CD4-positive, alpha-beta T cell (primary cell): ENCODE measurements at regions not wholly inside any gene's neighbourhood (a gene's known extent, or its start where the extent isn't known, plus 50 kb on each side); places are given as distances from the start of the nearest gene placed in this dataset.

Source experiments
- ATAC-seq: fragments of 200-7000 bp; cut with Tn5 transposase; one replicate; pipeline ENCODE4 v1.10.0; 2022; ENCODE audit warnings: mild to moderate bottlenecking; ENCODE audit not compliant: poor library complexity
- CTCF ChIA-PET: fragments of 350-600 bp; sonication (Branson Sonifier 250); formaldehyde crosslinking; loops from one replicate; lab custom pipeline; 2021; ENCODE audit warnings: antibody characterized with exemption, inconsistent platforms; lab: Charles Lee
- POLR2A ChIA-PET: fragments of 350-600 bp; sonication (Branson Sonifier 250); formaldehyde crosslinking; loops from one replicate; lab custom pipeline; 2021; ENCODE audit warnings: antibody characterized with exemption, inconsistent platforms; lab: Charles Lee
- DNase-seq, 14 experiments: peaks; one replicate each; pipeline ENCODE4 v3.0.0-alpha.2; 2013 to 2020; ENCODE audit warnings: mixed read lengths in 2 of 14
- H3K27ac ChIP-seq, 2 donors: one replicate each; pipeline versions ENCODE4 v1.5.1 to v1.7.0; 2013; ENCODE audit warnings: low read length in 2 of 2, low read depth in 1 of 2, mild to moderate bottlenecking in 1 of 2
- H3K27me3 ChIP-seq, 2 experiments: 1 replicate in 1 of 2; 2 replicates in 1 of 2; pipeline versions ENCODE4 v1.6.1 to v1.7.0; 2013; ENCODE audit warnings: low read length in 2 of 2, control low read depth in 1 of 2, mild to moderate bottlenecking in 1 of 2, moderate library complexity in 1 of 2; ENCODE audit not compliant: insufficient read depth in 2 of 2, control insufficient read depth in 1 of 2
- H3K36me3 ChIP-seq: one replicate; pipeline ENCODE4 v1.6.1; 2013; ENCODE audit warnings: low read length, control low read depth; ENCODE audit not compliant: insufficient read depth
- H3K4me1 ChIP-seq: one replicate; pipeline ENCODE4 v1.6.1; 2013; ENCODE audit warnings: low read length, control low read depth; ENCODE audit not compliant: insufficient read depth
- H3K4me3 ChIP-seq: one replicate; pipeline ENCODE4 v1.5.1; 2013; ENCODE audit warnings: mild to moderate bottlenecking, low read length, moderate library complexity
- H3K9me3 ChIP-seq, 2 experiments: 1 replicate in 1 of 2; 2 replicates in 1 of 2; pipeline versions ENCODE4 v1.6.1 to v1.7.0; 2013; ENCODE audit warnings: low read length in 2 of 2, mild to moderate bottlenecking in 2 of 2, control low read depth in 1 of 2, moderate library complexity in 1 of 2; ENCODE audit not compliant: control insufficient read depth in 1 of 2, insufficient read depth in 1 of 2
- H3K27ac Mint-ChIP-seq: one replicate; pipeline ENCODE4 v1.8.0; 2020; ENCODE audit warnings: mixed read lengths
- H3K27me3 Mint-ChIP-seq: one replicate; pipeline ENCODE4 v1.8.0; 2021; ENCODE audit warnings: mixed read lengths
- H3K36me3 Mint-ChIP-seq: one replicate; pipeline ENCODE4 v1.8.0; 2021; ENCODE audit warnings: low read depth, mixed read lengths
- H3K4me1 Mint-ChIP-seq: one replicate; pipeline ENCODE4 v1.8.0; 2021; ENCODE audit warnings: low read depth, mixed read lengths
- H3K4me3 Mint-ChIP-seq: one replicate; pipeline ENCODE4 v1.8.0; 2020; ENCODE audit warnings: mild to moderate bottlenecking, mixed read lengths
- H3K9me3 Mint-ChIP-seq: one replicate; pipeline ENCODE4 v1.8.0; 2020; ENCODE audit warnings: mixed read lengths
- intact Hi-C, 2 experiments: fragments of 100-400 bp; cut with DNase I in 1 of 2; cut with micrococcal nuclease in 1 of 2; formaldehyde crosslinking; loops; one replicate each; pipeline versions ENCODE4 v1.15.1 to v1.9.0; 2023 to 2025; cut with DNase I, micrococcal nuclease
- TF ChIP-seq, protein P1 (sequence below): fragments of 200-600 bp; IDR thresholded peaks from one replicate; pipeline ENCODE4 v1.8.0; 2022; ENCODE audit warnings: antibody characterized with exemption, mild to moderate bottlenecking

DNA sequence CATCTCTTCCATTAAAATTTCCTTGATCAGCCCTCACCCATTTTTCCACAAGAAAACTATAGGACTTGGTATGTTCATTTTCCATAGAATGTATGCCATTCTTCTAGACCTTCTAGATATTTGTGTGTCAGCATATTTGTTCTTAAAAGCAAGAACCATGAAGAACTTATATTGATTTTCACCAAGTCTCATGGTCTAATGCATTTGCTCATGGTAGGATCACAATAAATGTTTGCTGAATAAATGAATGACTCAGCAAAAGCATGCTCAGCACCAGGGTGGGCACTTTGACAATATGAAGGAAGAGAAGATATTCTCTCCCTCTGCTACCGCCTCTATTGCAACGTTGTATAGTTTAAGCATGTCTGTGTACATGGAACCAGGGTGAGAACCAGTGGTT, 805.5 kb upstream of the SLC35B3 start:
- H3K27ac ChIP-seq = no peak overlapping the region
- H3K36me3 ChIP-seq = no peaks in the 10 kb centered on the region
- DNase-seq = no peak
- intact Hi-C loops = no loop called here
- no peak overlapping the region for H3K4me3 ChIP-seq
- ChIA-PET CTCF (no interaction called here), POLR2A (no interaction called here)
- H3K27me3 ChIP-seq = no peaks in the 10 kb centered on the region
- Mint-ChIP-seq H3K9me3 (no peaks in the 10 kb centered on the region), H3K27ac (no peak overlapping the region), H3K36me3 (no peaks in the 10 kb centered on the region), H3K4me3 (no peak overlapping the region), H3K27me3 (no peaks in the 10 kb centered on the region), H3K4me1 (no peaks in the 10 kb centered on the region)
- TF ChIP-seq, protein P1, sequence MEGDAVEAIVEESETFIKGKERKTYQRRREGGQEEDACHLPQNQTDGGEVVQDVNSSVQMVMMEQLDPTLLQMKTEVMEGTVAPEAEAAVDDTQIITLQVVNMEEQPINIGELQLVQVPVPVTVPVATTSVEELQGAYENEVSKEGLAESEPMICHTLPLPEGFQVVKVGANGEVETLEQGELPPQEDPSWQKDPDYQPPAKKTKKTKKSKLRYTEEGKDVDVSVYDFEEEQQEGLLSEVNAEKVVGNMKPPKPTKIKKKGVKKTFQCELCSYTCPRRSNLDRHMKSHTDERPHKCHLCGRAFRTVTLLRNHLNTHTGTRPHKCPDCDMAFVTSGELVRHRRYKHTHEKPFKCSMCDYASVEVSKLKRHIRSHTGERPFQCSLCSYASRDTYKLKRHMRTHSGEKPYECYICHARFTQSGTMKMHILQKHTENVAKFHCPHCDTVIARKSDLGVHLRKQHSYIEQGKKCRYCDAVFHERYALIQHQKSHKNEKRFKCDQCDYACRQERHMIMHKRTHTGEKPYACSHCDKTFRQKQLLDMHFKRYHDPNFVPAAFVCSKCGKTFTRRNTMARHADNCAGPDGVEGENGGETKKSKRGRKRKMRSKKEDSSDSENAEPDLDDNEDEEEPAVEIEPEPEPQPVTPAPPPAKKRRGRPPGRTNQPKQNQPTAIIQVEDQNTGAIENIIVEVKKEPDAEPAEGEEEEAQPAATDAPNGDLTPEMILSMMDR = no peak
- peaks cover 0 to 4% of the 10 kb centered on the region in 2 experiments for H3K9me3 ChIP-seq
- ATAC-seq = no peak
- no peaks in the 10 kb centered on the region for H3K4me1 ChIP-seq

DNA sequence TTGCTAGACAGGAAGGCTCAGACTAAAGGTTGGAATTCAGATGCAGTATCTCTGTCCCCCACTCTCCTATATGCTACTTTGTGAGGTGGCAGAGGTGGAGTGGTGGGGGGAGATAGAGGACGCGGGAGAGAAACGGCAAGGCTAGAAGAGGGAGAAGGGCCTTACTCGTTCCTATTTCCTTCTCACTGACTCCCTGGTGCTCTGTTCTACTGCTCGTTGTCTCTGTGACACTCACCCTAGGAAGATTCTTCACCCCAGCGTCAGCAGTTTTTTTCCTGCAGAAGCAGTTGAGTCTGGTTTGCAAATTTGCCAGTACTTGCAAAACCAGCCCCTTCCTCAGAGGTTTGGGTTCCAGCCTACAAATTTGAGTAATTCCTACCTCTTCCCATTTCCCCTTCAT, 801.1 kb upstream of the SLC35B3 start:
- Mint-ChIP-seq H3K36me3 (no peaks in the 10 kb centered on the region), H3K9me3 (peaks cover 5% of the 10 kb centered on the region), H3K4me1 (no peaks in the 10 kb centered on the region), H3K27ac (no peak overlapping the region), H3K27me3 (no peaks in the 10 kb centered on the region), H3K4me3 (no peak overlapping the region)
- Histone ChIP-seq H3K4me1 (no peaks in the 10 kb centered on the region), H3K36me3 (no peaks in the 10 kb centered on the region), H3K27me3 (no peaks in the 10 kb centered on the region), H3K27ac (no peak overlapping the region), H3K9me3 (peaks cover 0 to 9% of the 10 kb centered on the region in 2 experiments), H3K4me3 (no peak overlapping the region)
- DNase-seq (no peak), ATAC-seq (no peak)
- POLR2A ChIA-PET = no interaction called here
- CTCF ChIA-PET = no interaction called here
- TF ChIP-seq, protein P1 = no peak
- intact Hi-C loops = no loop called here

DNA sequence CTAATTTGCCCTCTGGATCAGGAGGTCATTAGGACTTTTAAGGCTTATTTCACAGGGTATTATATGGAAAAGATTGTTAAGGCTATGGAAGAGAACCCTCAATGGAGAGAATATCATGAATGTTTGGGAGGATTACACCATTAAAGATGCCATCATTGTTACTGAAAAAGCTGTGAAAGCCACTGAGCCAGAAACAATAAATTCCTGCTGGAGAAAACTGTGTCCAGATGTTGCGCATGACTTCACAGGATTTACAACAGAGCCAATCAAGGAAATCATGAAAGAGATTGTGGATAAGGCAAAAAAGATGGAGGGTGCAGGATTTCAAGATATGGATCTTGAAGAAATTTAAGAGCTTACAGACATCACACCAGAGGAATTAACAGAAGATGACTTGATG, 798.3 kb upstream of the SLC35B3 start:
- ATAC-seq = no peak

More for the DNA sequence above, 798.3 kb upstream of the SLC35B3 start:
- no peak for DNase-seq
- Histone ChIP-seq H3K4me3 (no peak overlapping the region), H3K27me3 (no peaks in the 10 kb centered on the region), H3K27ac (no peak overlapping the region), H3K9me3 (peaks cover 0 to 13% of the 10 kb centered on the region in 2 experiments), H3K36me3 (no peaks in the 10 kb centered on the region), H3K4me1 (no peaks in the 10 kb centered on the region)
- intact Hi-C loops = no loop called here
- H3K36me3 Mint-ChIP-seq = no peaks in the 10 kb centered on the region
- no peaks in the 10 kb centered on the region for H3K4me1 Mint-ChIP-seq
- H3K4me3 Mint-ChIP-seq = no peak overlapping the region
- CTCF ChIA-PET = no interaction called here
- H3K27ac Mint-ChIP-seq = no peak overlapping the region
- no peaks in the 10 kb centered on the region for H3K27me3 Mint-ChIP-seq
- peaks cover 5% of the 10 kb centered on the region for H3K9me3 Mint-ChIP-seq
- POLR2A ChIA-PET = no interaction called here
- TF ChIP-seq, protein P1 = no peak
